Cardiac fibroblast (primary cell): ENCODE measurements at regions not wholly inside any gene's neighbourhood (a gene's known extent, or its start where the extent isn't known, plus 50 kb on each side); places are given as distances from the start of the nearest gene placed in this dataset.
"Not testable (repeated sequence)": the region's sequence is repeated elsewhere in the genome, so short reads cannot be mapped to it uniquely, and the experiment has no call there.

ENCODE experiments used
- DNase-seq, 2 donors: peaks; one replicate each; pipeline versions ENCODE4 v3.0.0 to v3.0.0-alpha.2; 2010; ENCODE audit warnings: low read depth in 2 of 2
- H3K4me3 ChIP-seq, 2 donors: replicated peaks in 1 of 2; 1 replicate in 1 of 2; 2 replicates in 1 of 2; pipeline ENCODE4 v1.5.1; 2011; ENCODE audit warnings: low read depth in 2 of 2, low read length in 2 of 2, mild to moderate bottlenecking in 2 of 2, moderate library complexity in 1 of 2
- CTCF ChIP-seq: IDR thresholded peaks from one replicate; pipeline ENCODE4 v1.5.1; 2011; ENCODE audit warnings: low read depth, mild to moderate bottlenecking, low read length, inconsistent platforms

- TF ChIP-seq CTCF = no peak
- no peak for DNase-seq
- H3K4me3 ChIP-seq = no peak overlapping the region
Measured at GRCh38 chr17:65307081-65307960, 170.2 kb downstream of the RGS9 start.

- no peak overlapping the region for H3K4me3 ChIP-seq
- DNase-seq = no peak
- TF ChIP-seq CTCF = no peak
Measured at GRCh38 chr17:65305778-65306177, 168.6 kb downstream of the RGS9 start.

GRCh38 chr17:65305116-65305515 is 167.9 kb downstream of the RGS9 start:
- no peak for TF ChIP-seq CTCF
- DNase-seq = no peak
- H3K4me3 ChIP-seq = no peak overlapping the region

- not testable (repeated sequence) for DNase-seq
Measured at GRCh38 chr17:65301882-65302281, 164.7 kb downstream of the RGS9 start.

GRCh38 chr17:65301184-65301583 is 164.0 kb downstream of the RGS9 start:
- H3K4me3 ChIP-seq = no peak overlapping the region
- TF ChIP-seq CTCF = no peak
- no peak for DNase-seq

More at GRCh38 chr17:65301882-65302281, 164.7 kb downstream of the RGS9 start:
- not testable (repeated sequence) for H3K4me3 ChIP-seq

GRCh38 chr17:65297916-65298315 is 160.7 kb downstream of the RGS9 start:
- no peak for TF ChIP-seq CTCF
- no peak for DNase-seq
- no peak overlapping the region for H3K4me3 ChIP-seq

DNA sequence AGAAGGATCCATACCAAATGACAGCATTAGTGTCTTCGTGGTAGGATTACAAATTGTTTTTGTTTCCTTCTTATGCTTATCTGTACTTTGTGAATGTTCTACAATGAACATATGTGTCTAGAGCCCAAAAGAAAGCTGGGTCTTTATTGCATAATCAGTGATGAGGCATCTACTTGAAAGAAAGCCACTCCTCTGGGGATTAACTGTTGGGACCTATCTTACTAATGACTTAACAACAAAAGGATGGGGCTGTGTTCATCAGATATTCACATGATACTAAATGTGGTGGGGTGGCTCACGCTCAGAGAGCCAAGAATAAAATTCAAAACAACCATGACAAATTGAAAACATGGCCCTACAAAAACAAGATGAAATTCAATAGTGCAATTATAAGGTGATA is 160.2 kb downstream of the RGS9 start:
- DNase-seq = peak; percentile 57 to 82
- TF ChIP-seq CTCF = no peak
- H3K4me3 ChIP-seq = no peak overlapping the region
